ENCODE measurements at regions not wholly inside any gene's neighbourhood (a gene's known extent, or its start where the extent isn't known, plus 50 kb on each side); places are given as distances from the start of the nearest gene placed in this dataset.

- H3K4me1 ChIP-seq (ENCODE audit: control insufficient read depth, insufficient read depth, low read length), result no peaks in the 10 kb centered on the region
- WGBS, 2 experiments (ENCODE audit: extremely low coverage in 2 of 2, insufficient read length in 1 of 2), result no CpG with 5 or more reads among the region's 2 CpGs
- no peaks in the 10 kb centered on the region for H4K20me1 ChIP-seq (ENCODE audit: insufficient read depth, low read length)
- H2BK20ac ChIP-seq (ENCODE audit: low read depth, low read length), result no peak overlapping the region
- no peak for DNase-seq
- intact Hi-C loops (cut with micrococcal nuclease) (no loop called here), in situ Hi-C loops (cut with MboI; ENCODE audit: low sequenced_read_pairs) (no loop called here), dilution Hi-C loops (cut with HindIII; ENCODE audit: low sequenced_read_pairs, unreplicated experiment) (no loop called here)
- H3K14ac ChIP-seq (replicated peaks; ENCODE audit: low read depth, low read length), result no peak overlapping the region
- H2BK15ac ChIP-seq (ENCODE audit: low read depth, low read length), result no peak overlapping the region
- ChIA-PET CTCF (no interaction called here), POLR2A (ENCODE audit: unreplicated experiment) (no interaction called here)
- TF ChIP-seq FOS (IDR thresholded peaks at IDR 0.05; ENCODE audit: low read depth, low read length) (no peak), MAZ (IDR thresholded peaks at IDR 0.05; ENCODE audit: borderline replicate concordance, low read depth, low read length) (no peak), SMC3 (IDR thresholded peaks at IDR 0.05; ENCODE audit: low read depth, low read length) (no peak), USF2 (IDR thresholded peaks at IDR 0.05; ENCODE audit: low read depth, low read length) (no peak), CHD1 (IDR thresholded peaks at IDR 0.05; ENCODE audit: low read depth, low read length) (no peak), POLR2A (IDR thresholded peaks at IDR 0.05; ENCODE audit: low read depth, low read length) (no peak), CTCF (conservative IDR thresholded peaks at IDR 0.05; ENCODE audit: low read depth, low read length) (no peak), RFX5 (IDR thresholded peaks at IDR 0.05; ENCODE audit: low read depth, low read length) (no peak), CEBPB (IDR thresholded peaks at IDR 0.05; ENCODE audit: low read depth, low read length) (no peak), MXI1 (IDR thresholded peaks at IDR 0.05; ENCODE audit: borderline replicate concordance, low read depth, low read length) (no peak), MAFK (IDR thresholded peaks at IDR 0.05; ENCODE audit: low read depth, low read length) (no peak), NFE2L2 (IDR thresholded peaks at IDR 0.05; ENCODE audit: low read depth, low read length) (no peak), RCOR1 (IDR thresholded peaks at IDR 0.05; ENCODE audit: insufficient replicate concordance, low read length) (no peak), RAD21 (IDR thresholded peaks at IDR 0.05; ENCODE audit: low read length) (no peak), BHLHE40 (IDR thresholded peaks at IDR 0.05; ENCODE audit: low read depth, low read length) (no peak), ELK1 (IDR thresholded peaks at IDR 0.05; ENCODE audit: borderline replicate concordance, low read depth, low read length) (no peak)
- H4K5ac ChIP-seq (ENCODE audit: low read depth, low read length), result no peak overlapping the region
- no peak overlapping the region for H2BK120ac ChIP-seq (ENCODE audit: low read depth, low read length)
- H3K36me3 ChIP-seq (ENCODE audit: control insufficient read depth, insufficient read depth, low read length), result no peaks in the 10 kb centered on the region
- H3K18ac ChIP-seq (ENCODE audit: low read depth, low read length), result no peak overlapping the region
- H3K4me2 ChIP-seq (ENCODE audit: low read depth, low read length), result no peak overlapping the region
- no peaks in the 10 kb centered on the region for H3K9me3 ChIP-seq (ENCODE audit: control insufficient read depth, insufficient read depth, low read length)
- H3K56ac ChIP-seq (ENCODE audit: extremely low read depth, insufficient read depth, low read length), result no peak overlapping the region
- no peak overlapping the region for H2AK9ac ChIP-seq (replicated peaks; ENCODE audit: low read depth, low read length, poor library complexity)
- H2AFZ ChIP-seq (replicated peaks; ENCODE audit: low read length, poor library complexity), result no peak overlapping the region
- no peaks in the 10 kb centered on the region for H3K27me3 ChIP-seq (ENCODE audit: control insufficient read depth, insufficient read depth, low read length)
- no peak overlapping the region for H3K9ac ChIP-seq (ENCODE audit: low read depth, low read length)
- H3K79me1 ChIP-seq (ENCODE audit: low read depth in 1 of 2, low read length in 2 of 2), result no peaks in the 10 kb centered on the region
- no peak overlapping the region for H3K27ac ChIP-seq (ENCODE audit: insufficient read depth, low read length)
- no peak overlapping the region for H4K91ac ChIP-seq (ENCODE audit: insufficient read depth, low read depth, low read length)
- H3K4me3 ChIP-seq (ENCODE audit: insufficient read depth, low read depth, low read length), result no peak overlapping the region
- H2BK5ac ChIP-seq (ENCODE audit: low read depth, low read length, poor library complexity, severe bottlenecking), result no peak overlapping the region
- no TSS peak for BruUV-seq (replicated peaks)
- no peaks in the 10 kb centered on the region for H3K9me1 ChIP-seq (ENCODE audit: insufficient read depth, low read length)
- no peak overlapping the region for H3K4ac ChIP-seq (ENCODE audit: low read depth, low read length)
- ATAC-seq (ENCODE audit: low read depth), result no peak
- no peak overlapping the region for H2AK5ac ChIP-seq (ENCODE audit: low read depth, low read length)
- H4K8ac ChIP-seq (ENCODE audit: low read depth in 2 of 2, low read length in 2 of 2), result no peak overlapping the region
- H3K23ac ChIP-seq (ENCODE audit: low read depth, low read length), result no peak overlapping the region
Measured at GRCh38 chr5:62762503-62762902, 183.9 kb downstream of the LRRC70 start.

Data from IMR-90 (cell line).